AG08396 (cell line): ENCODE measurements at regions not wholly inside any gene's neighbourhood (a gene's known extent, or its start where the extent isn't known, plus 50 kb on each side); places are given as distances from the start of the nearest gene placed in this dataset.

Experiments
- DNase-seq: peaks from one replicate; pipeline ENCODE4 v3.0.0; 2012; ENCODE audit warnings: low spot score, mixed read lengths

DNA sequence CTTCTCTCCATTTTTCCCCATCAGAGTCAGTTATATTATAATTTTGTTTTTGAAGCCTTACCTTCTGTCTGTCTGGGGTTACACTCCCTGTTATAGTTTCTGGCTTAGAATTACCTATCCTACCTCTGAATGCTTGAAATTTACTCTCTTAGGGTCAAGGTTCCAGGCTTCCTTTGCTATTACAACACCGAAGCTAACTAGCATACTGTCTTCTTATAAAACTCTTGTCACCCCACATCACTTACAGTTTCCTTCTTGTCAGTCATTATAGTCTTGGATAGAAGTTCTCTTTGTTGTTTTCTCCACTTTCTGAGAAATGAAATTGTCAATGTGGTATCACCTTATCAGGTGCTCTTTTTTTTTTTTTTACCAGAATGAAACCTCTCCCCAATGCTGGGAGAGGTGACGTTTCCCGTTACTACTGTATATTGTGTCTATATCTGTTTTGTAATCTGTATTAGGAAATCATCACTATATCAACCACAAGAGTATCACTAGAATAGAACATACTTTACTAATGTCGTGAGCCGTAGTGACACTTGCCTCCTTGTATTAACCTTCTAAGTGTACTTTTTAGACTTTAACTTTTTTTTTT lies 69.2 kb upstream of the PSMA6 start:
- no peak for DNase-seq

- no peak for DNase-seq
Observed at GRCh38 chr14:35223927-35224326, 68.3 kb upstream of the PSMA6 start.

GRCh38 chr14:35224615-35225014 lies 67.6 kb upstream of the PSMA6 start:
- DNase-seq: no peak

GRCh38 chr14:35229084-35229791 lies 62.9 kb upstream of the PSMA6 start:
- no peak for DNase-seq

- DNase-seq: no peak
Observed at GRCh38 chr14:35229792-35230089, 62.4 kb upstream of the PSMA6 start.

DNA sequence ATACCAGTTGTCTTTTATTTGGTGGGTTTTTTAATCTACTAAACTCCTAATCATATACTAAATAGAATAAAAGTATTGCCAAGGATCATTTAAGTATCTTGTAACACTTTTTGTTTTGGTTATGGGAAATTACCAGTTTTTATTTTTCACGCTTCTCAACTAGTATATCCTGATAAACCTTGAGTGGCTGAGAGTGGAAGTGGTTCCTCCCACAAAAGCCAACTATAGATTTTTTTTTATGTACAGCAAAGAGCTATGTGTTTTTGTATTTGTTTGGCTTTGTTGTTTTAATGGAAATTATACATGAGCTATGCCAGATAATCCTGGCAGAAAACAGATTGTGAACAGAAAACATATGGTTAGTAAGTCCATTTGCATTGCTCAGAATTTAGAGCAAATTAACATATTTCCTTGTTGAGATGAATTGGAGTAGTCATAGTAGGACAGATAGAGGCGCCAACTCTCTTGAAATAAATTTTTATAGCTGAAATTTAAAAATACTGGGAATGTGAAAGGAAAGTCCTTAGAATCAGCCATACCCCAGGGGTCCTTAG lies 60.9 kb upstream of the PSMA6 start:
- no peak for DNase-seq

GRCh38 chr14:35234012-35234805 lies 58.0 kb upstream of the PSMA6 start:
- no peak for DNase-seq

GRCh38 chr14:35235840-35236239 lies 56.3 kb upstream of the PSMA6 start:
- no peak for DNase-seq

- DNase-seq: no peak
Observed at GRCh38 chr14:35236806-35237205, 55.4 kb upstream of the PSMA6 start.

- DNase-seq: no peak
Observed at GRCh38 chr14:35240231-35240630, 52.0 kb upstream of the PSMA6 start.
